ENCODE measurements at regions not wholly inside any gene's neighbourhood (a gene's known extent, or its start where the extent isn't known, plus 50 kb on each side); places are given as distances from the start of the nearest gene placed in this dataset.

- no peak overlapping the region for H3K4me3 ChIP-seq (ENCODE audit: low read length)
- no peak for TF ChIP-seq ZNF274 (IDR thresholded peaks at IDR 0.05; ENCODE audit: low read depth, low read length)
Measured at GRCh38 chr5:90305041-90305720, 104.4 kb downstream of the CETN3 start.

GRCh38 chr5:90301248-90301647 is 108.3 kb downstream of the CETN3 start:
- no peak overlapping the region for H3K4me3 ChIP-seq (ENCODE audit: low read length)
- no peak for TF ChIP-seq ZNF274 (IDR thresholded peaks at IDR 0.05; ENCODE audit: low read depth, low read length)

- TF ChIP-seq ZNF274 (IDR thresholded peaks at IDR 0.05; ENCODE audit: low read depth, low read length) = no peak
- H3K4me3 ChIP-seq (ENCODE audit: low read length) = no peak overlapping the region
Measured at GRCh38 chr5:90297045-90297764, 112.4 kb downstream of the CETN3 start.

GRCh38 chr5:90294604-90295003 is 115.0 kb downstream of the CETN3 start:
- no peak overlapping the region for H3K4me3 ChIP-seq (ENCODE audit: low read length)
- no peak for TF ChIP-seq ZNF274 (IDR thresholded peaks at IDR 0.05; ENCODE audit: low read depth, low read length)

- TF ChIP-seq ZNF274 (IDR thresholded peaks at IDR 0.05; ENCODE audit: low read depth, low read length) = no peak
Measured at GRCh38 chr5:90293931-90294330, 115.6 kb downstream of the CETN3 start.

GRCh38 chr5:90290648-90291047 is 118.9 kb downstream of the CETN3 start:
- TF ChIP-seq ZNF274 (IDR thresholded peaks at IDR 0.05; ENCODE audit: low read depth, low read length) = no peak
- H3K4me3 ChIP-seq (ENCODE audit: low read length) = no peak overlapping the region

More at GRCh38 chr5:90293931-90294330, 115.6 kb downstream of the CETN3 start:
- H3K4me3 ChIP-seq (ENCODE audit: low read length) = no peak overlapping the region

- H3K4me3 ChIP-seq (ENCODE audit: low read length) = no peak overlapping the region
- TF ChIP-seq ZNF274 (IDR thresholded peaks at IDR 0.05; ENCODE audit: low read depth, low read length) = no peak
Measured at GRCh38 chr5:90289837-90290236, 119.7 kb downstream of the CETN3 start.

- H3K4me3 ChIP-seq (ENCODE audit: low read length) = no peak overlapping the region
- no peak for TF ChIP-seq ZNF274 (IDR thresholded peaks at IDR 0.05; ENCODE audit: low read depth, low read length)
Measured at GRCh38 chr5:90287036-90287435, 122.5 kb downstream of the CETN3 start.

GRCh38 chr5:90285581-90285980 is 124.0 kb downstream of the CETN3 start:
- no peak overlapping the region for H3K4me3 ChIP-seq (ENCODE audit: low read length)
- TF ChIP-seq ZNF274 (IDR thresholded peaks at IDR 0.05; ENCODE audit: low read depth, low read length) = no peak

- TF ChIP-seq ZNF274 (IDR thresholded peaks at IDR 0.05; ENCODE audit: low read depth, low read length) = no peak
- no peak overlapping the region for H3K4me3 ChIP-seq (ENCODE audit: low read length)
Measured at GRCh38 chr5:90284375-90284774, 125.2 kb downstream of the CETN3 start.

GRCh38 chr5:90279091-90279490 is 130.5 kb downstream of the CETN3 start:
- H3K4me3 ChIP-seq (ENCODE audit: low read length) = no peak overlapping the region
- TF ChIP-seq ZNF274 (IDR thresholded peaks at IDR 0.05; ENCODE audit: low read depth, low read length) = no peak

- TF ChIP-seq ZNF274 (IDR thresholded peaks at IDR 0.05; ENCODE audit: low read depth, low read length) = no peak
- no peak overlapping the region for H3K4me3 ChIP-seq (ENCODE audit: low read length)
Measured at GRCh38 chr5:90274216-90274615, 135.3 kb downstream of the CETN3 start.

- H3K4me3 ChIP-seq (ENCODE audit: low read length) = no peak overlapping the region
- TF ChIP-seq ZNF274 (IDR thresholded peaks at IDR 0.05; ENCODE audit: low read depth, low read length) = no peak
Measured at GRCh38 chr5:90267646-90268045, 141.9 kb downstream of the CETN3 start.

- TF ChIP-seq ZNF274 (IDR thresholded peaks at IDR 0.05; ENCODE audit: low read depth, low read length) = no peak
Measured at GRCh38 chr5:90265545-90265857, 144.1 kb downstream of the CETN3 start.

GRCh38 chr5:90264689-90265544 is 144.6 kb downstream of the CETN3 start:
- H3K4me3 ChIP-seq (ENCODE audit: low read length) = no peak overlapping the region
- TF ChIP-seq ZNF274 (IDR thresholded peaks at IDR 0.05; ENCODE audit: low read depth, low read length) = no peak

More at GRCh38 chr5:90265545-90265857, 144.1 kb downstream of the CETN3 start:
- H3K4me3 ChIP-seq (ENCODE audit: low read length) = no peak overlapping the region

All from GM08714 (cell line).